Vagina (tissue), 2 donors: ENCODE measurements at regions not wholly inside any gene's neighbourhood (a gene's known extent, or its start where the extent isn't known, plus 50 kb on each side); places are given as distances from the start of the nearest gene placed in this dataset.

Source experiments
- DNase-seq, 2 donors: peaks; one replicate each; pipeline ENCODE4 v3.0.0-alpha.2; 2017; ENCODE audit errors: extremely low spot score in 2 of 2
- H3K27ac ChIP-seq: fragments of 200-600 bp; sonication (generic); one replicate; pipeline ENCODE4 v1.5.1; 2019
- H3K27me3 ChIP-seq: fragments of 200-600 bp; sonication (generic); one replicate; pipeline ENCODE4 v1.5.1; 2019
- H3K36me3 ChIP-seq, 2 donors: fragments of 200-600 bp; sonication (generic); one replicate each; pipeline ENCODE4 v1.5.1; 2017 to 2019
- H3K4me1 ChIP-seq: fragments of 200-600 bp; sonication (generic); one replicate; pipeline ENCODE4 v1.5.1; 2019
- H3K4me3 ChIP-seq, 2 donors: fragments of 200-600 bp; sonication (generic); 1 replicate in 1 of 2; 2 replicates in 1 of 2; pipeline ENCODE4 v1.5.1; 2016 to 2019
- H3K9me3 ChIP-seq: fragments of 200-600 bp; sonication (generic); one replicate; pipeline ENCODE4 v1.5.1; 2019
- POLR2A ChIP-seq, 2 donors: fragments of 450-650 bp; IDR thresholded peaks; one replicate each; pipeline ENCODE4 v1.6.1; 2017; ENCODE audit warnings: antibody characterized with exemption in 2 of 2, mild to moderate bottlenecking in 2 of 2, moderate library complexity in 2 of 2
- POLR2AphosphoS5 ChIP-seq, 2 donors: sonication (generic); formaldehyde crosslinking; IDR thresholded peaks; one replicate each; pipeline ENCODE4 v1.9.0; 2017; ENCODE audit warnings: antibody characterized with exemption in 2 of 2, mild to moderate bottlenecking in 2 of 2, low read depth in 1 of 2; ENCODE audit not compliant: insufficient read depth in 1 of 2
- intact Hi-C: fragments of 100-400 bp; cut with DNase I; formaldehyde crosslinking; loops from one replicate; pipeline ENCODE4 v1.15.1; 2023
- TF ChIP-seq, protein P1 (sequence below), 3 experiments: fragments of 450-650 bp in 2 of 3; fragments of 200-600 bp in 1 of 3; sonication (generic) in 1 of 3; IDR thresholded peaks; one replicate each; pipeline ENCODE4 v1.5.1; 2017 to 2019; ENCODE audit warnings: antibody characterized with exemption in 3 of 3, mild to moderate bottlenecking in 2 of 3, moderate library complexity in 2 of 3

DNA sequence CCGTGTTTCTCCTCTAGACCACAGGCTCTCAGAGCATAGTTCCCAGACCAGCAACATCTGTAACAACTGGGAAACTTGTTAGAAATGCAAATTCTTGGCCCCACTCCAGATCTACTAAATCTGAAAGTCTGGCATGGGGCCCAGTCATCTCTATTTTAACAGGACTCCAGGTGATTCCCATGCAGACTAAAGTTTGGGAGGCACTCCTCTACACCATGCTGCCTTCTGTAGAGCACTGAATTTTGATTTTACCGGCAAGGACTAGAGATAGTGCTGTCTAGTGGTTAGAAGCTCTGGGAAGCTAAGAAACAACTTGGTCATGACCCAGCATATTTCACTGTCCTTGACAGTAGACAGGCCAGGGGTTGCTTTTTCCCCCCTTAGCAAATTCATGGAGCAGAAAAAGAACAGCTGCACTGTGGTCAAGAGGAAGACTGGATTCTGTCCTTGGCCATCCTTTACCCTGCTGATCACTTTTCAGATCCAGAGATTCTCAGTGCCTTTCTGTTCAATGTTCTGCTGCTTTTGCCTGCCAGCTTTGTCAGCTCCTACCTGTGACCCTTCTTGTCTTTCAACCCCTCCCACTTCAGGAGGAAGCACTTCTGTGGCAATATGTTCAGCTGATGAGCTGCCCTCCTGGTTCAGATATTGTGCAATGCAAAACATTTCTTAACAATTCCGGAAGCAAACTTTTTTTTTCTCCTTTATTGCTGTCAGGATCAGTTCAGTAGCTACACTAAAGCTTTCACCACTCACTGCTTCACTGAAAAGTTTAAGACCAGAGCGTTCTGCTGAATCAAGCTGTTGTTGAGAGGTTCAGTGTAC lies 133.8 kb upstream of the NUDT4 start:
- TF ChIP-seq, protein P1, sequence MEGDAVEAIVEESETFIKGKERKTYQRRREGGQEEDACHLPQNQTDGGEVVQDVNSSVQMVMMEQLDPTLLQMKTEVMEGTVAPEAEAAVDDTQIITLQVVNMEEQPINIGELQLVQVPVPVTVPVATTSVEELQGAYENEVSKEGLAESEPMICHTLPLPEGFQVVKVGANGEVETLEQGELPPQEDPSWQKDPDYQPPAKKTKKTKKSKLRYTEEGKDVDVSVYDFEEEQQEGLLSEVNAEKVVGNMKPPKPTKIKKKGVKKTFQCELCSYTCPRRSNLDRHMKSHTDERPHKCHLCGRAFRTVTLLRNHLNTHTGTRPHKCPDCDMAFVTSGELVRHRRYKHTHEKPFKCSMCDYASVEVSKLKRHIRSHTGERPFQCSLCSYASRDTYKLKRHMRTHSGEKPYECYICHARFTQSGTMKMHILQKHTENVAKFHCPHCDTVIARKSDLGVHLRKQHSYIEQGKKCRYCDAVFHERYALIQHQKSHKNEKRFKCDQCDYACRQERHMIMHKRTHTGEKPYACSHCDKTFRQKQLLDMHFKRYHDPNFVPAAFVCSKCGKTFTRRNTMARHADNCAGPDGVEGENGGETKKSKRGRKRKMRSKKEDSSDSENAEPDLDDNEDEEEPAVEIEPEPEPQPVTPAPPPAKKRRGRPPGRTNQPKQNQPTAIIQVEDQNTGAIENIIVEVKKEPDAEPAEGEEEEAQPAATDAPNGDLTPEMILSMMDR (IDR thresholded peaks at IDR 0.05) = no peak
- no peak for TF ChIP-seq POLR2A (IDR thresholded peaks at IDR 0.05)
- TF ChIP-seq POLR2AphosphoS5 (IDR thresholded peaks at IDR 0.05; ENCODE audit: insufficient read depth in 1 of 2, low read depth in 1 of 2) = peak; percentile 31 to 94
- DNase-seq = no peak

DNA sequence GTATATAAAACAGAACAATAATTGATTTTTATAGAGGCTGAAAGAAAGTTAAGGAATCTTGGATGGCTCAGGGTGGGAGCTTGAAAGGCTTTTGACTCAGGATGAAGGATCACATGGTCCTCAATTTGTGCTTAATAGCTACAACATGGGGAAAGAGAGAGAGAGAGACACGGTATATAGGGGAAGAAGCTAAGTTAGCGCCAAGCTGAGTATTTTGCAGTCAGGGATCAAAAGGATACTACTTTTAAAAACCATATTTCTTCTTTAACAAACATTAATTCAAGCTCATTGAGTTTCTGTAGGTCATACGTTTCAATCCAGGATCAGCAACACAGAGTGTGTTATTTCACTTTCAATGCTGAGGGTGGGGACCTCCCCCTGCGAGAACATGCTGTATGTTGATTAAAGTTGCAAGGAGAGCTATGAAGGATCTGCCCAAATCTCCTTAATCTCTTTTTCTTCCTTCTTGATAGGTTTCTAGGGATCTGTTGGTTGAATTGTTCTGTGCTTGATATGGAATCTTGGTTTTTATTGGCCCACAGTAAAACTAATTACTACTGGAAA lies 133.1 kb upstream of the NUDT4 start:
- Histone ChIP-seq H3K27me3 (no peaks in the 10 kb centered on the region), H3K27ac (peak overlapping the region; percentile 9)
- no peak for DNase-seq

More for the DNA sequence above, 133.8 kb upstream of the NUDT4 start:
- no peaks in the 10 kb centered on the region for H3K27me3 ChIP-seq
- no peaks in the 10 kb centered on the region for H3K9me3 ChIP-seq
- peak overlapping the region; percentile 9 for H3K27ac ChIP-seq
- peaks cover 14% of the 10 kb centered on the region for H3K4me1 ChIP-seq
- no peak overlapping the region for H3K4me3 ChIP-seq
- H3K36me3 ChIP-seq = no peaks in the 10 kb centered on the region
- intact Hi-C loops = no loop called here

DNA sequence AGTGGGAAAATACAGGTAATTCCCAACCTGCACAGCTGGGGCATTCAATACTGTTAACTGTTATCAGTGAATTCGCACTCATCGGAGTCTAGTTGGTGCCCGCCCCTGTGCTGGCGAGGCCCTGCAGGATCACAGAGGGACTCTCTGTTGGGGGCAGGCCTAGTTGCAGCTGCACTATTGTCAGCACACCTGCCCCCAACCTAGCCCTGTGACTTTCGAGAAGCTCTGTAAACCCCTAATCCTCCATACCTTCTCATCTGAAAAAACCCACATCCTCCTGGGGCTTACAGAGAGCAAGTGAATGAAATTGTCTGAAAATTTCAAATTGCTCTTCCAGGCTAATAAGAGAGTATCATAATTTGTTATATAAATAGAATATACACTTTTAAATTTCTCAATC lies 132.2 kb upstream of the NUDT4 start:
- Histone ChIP-seq H3K36me3 (no peaks in the 10 kb centered on the region), H3K4me3 (no peak overlapping the region), H3K27ac (no peak overlapping the region), H3K4me1 (peaks cover 22% of the 10 kb centered on the region), H3K27me3 (no peaks in the 10 kb centered on the region), H3K9me3 (no peaks in the 10 kb centered on the region)
- DNase-seq = no peak
- TF ChIP-seq POLR2AphosphoS5 (IDR thresholded peaks at IDR 0.05; ENCODE audit: insufficient read depth in 1 of 2, low read depth in 1 of 2) (no peak), POLR2A (IDR thresholded peaks at IDR 0.05) (no peak)
- TF ChIP-seq, protein P1 (IDR thresholded peaks at IDR 0.05) = no peak
- intact Hi-C loops = no loop called here

More for the DNA sequence above, 133.1 kb upstream of the NUDT4 start:
- Histone ChIP-seq H3K9me3 (no peaks in the 10 kb centered on the region), H3K4me3 (no peak overlapping the region), H3K36me3 (no peaks in the 10 kb centered on the region), H3K4me1 (peaks cover 19% of the 10 kb centered on the region)
- TF ChIP-seq, protein P1 (IDR thresholded peaks at IDR 0.05) = no peak
- TF ChIP-seq POLR2AphosphoS5 (IDR thresholded peaks at IDR 0.05; ENCODE audit: insufficient read depth in 1 of 2, low read depth in 1 of 2) = peak in 1 of 2 donors; percentile 21
- TF ChIP-seq POLR2A (IDR thresholded peaks at IDR 0.05) = no peak
- intact Hi-C loops = no loop called here

DNA sequence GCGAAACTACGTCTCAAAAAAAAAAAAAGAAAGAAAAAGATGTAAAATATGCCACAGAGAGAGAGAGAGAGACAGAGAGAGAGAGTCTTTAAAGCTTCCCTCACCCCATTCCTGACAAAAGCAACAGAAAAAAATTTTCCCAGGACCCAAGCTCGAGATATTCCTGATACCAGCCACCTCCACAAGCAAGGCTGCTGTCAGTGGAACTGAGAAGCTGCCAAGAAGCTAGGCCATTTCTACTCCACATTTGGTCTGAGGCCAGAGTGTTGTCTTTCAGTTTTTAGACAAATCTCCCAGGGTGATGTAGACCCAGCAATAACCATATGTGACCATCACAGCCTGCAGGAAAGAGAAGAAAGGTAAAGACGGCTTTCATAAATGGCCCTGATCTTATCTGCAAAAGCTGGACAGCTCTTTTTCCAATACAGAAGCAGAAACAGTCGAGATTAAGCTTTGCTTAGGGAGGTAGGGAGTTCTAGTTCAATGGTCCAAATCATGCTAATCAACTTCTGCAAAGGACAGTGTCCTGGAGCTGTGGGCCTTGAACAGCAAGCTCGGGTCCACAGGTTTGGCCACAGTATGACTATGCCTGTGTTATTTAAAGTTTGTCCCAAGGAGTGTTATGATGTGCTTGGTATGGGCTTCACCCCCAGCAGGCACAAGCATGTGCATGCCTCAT lies 130.3 kb upstream of the NUDT4 start:
- H3K4me3 ChIP-seq = no peak overlapping the region
- H3K27ac ChIP-seq = no peak overlapping the region
- H3K36me3 ChIP-seq = no peaks in the 10 kb centered on the region
- DNase-seq = no peak
- intact Hi-C loops = no loop called here
- peaks cover 22% of the 10 kb centered on the region for H3K4me1 ChIP-seq
- no peaks in the 10 kb centered on the region for H3K9me3 ChIP-seq
- no peaks in the 10 kb centered on the region for H3K27me3 ChIP-seq
- TF ChIP-seq POLR2A (IDR thresholded peaks at IDR 0.05) = no peak

DNA sequence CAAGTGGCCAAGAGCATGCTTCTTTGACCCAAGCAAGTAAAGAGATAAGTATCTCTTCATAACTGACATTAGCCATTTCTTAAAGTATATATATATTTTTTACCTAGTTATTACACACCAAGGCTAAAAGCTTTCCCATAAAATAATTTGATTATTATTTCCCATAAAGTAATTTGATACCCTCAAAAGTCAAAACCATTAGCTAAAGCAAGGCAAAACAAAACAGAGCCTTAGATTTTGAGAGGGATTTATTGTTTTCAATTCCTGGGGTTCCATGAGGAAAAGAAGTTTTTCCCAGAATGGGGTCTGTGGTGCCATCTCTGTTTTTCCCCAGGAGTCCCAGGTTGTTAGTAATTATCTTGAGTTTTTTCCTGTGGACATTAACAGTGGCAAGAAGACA lies 125.5 kb upstream of the NUDT4 start:
- Histone ChIP-seq H3K9me3 (peaks cover 7% of the 10 kb centered on the region), H3K4me1 (peaks cover 8% of the 10 kb centered on the region), H3K27me3 (no peaks in the 10 kb centered on the region), H3K36me3 (no peaks in the 10 kb centered on the region), H3K27ac (no peak overlapping the region), H3K4me3 (no peak overlapping the region)
- DNase-seq = no peak
- TF ChIP-seq POLR2A (IDR thresholded peaks at IDR 0.05) = no peak
- no peak for TF ChIP-seq POLR2AphosphoS5 (IDR thresholded peaks at IDR 0.05; ENCODE audit: insufficient read depth in 1 of 2, low read depth in 1 of 2)
- TF ChIP-seq, protein P1 (IDR thresholded peaks at IDR 0.05) = no peak
- intact Hi-C loops = no loop called here
